C1 segment of cervical spinal cord (tissue), 14 donors: ENCODE measurements at regions not wholly inside any gene's neighbourhood (a gene's known extent, or its start where the extent isn't known, plus 50 kb on each side); places are given as distances from the start of the nearest gene placed in this dataset.
"Not testable (repeated sequence)": the region's sequence is repeated elsewhere in the genome, so short reads cannot be mapped to it uniquely, and the experiment has no call there.

Source experiments
- DNase-seq, 14 donors: peaks; one replicate each; lab custom pipeline; 2025; lab: John Stamatoyannopoulos, UW

DNA sequence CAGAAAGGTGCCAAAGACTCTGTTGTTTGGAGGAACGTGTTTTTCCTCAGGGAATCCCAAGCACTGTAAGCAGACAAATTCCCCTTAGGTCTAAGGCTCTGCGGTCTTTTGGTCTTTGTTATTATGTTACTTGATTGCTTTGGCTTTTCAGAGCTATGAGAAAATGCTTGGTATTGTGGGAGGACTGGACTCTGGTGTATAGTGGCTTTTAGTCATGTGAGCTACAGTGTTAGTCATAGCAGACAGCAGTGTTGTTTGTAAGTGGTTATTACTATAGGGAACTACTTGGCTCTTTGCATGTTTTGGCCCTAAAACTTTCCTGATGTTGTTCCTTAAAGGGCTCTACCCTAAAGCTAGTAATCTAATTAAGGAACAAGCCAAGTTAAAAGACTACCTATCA lies 956.2 kb upstream of the LRATD1 start:
- no peak for DNase-seq

DNA sequence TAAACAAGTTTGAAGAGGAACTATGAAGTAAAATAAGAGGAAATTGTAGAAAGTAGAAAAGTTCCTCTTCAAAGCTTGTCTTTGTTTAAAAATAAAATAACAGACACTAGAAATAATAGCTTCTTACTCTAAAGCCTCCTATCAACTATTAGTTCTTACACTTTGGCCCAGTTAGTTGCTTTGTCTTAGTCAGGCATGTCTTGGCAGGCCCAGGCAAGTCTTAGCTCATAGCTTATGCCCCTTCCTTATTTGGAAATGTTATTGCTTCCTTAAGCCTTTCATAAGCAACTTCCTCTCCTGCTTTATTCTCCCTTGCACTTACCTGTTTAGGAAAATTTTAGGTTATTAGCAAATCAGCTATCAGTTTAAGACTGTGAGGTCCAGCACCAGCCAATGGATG lies 950.6 kb upstream of the LRATD1 start:
- no peak for DNase-seq

DNA sequence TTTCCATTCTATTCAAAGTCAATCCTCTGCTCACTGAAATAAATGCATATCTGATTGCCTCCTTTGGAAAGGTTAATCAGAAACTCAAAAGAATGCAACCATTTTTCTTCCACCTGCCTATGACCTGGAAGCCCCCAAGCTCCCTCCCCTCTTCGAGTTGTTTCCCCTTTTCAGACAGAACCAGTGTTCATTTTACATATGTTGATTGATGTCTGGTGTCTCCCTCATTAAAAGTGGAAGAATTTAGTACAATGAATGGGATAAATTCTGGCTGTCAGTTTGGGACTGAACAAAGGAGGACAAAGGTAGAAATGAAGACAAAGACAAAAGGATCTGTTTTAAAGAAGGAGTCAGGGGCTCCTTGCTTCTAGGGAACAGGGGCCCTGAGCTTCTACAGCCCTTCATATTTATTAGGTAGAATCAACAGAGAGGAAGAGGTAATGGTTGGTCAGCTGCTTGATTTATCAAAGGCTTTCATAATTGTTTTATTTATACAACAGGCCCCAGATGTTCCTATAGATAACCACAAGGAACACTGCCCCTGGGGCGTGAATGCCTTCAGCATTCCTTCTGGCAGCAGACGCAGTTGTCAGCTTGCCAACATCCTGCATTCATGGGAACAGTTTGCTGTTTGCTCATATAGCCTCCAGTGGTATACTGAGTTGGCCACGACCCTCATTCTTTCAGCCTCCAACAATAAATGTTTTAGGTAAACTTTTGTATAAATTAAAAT lies 949.8 kb upstream of the LRATD1 start:
- DNase-seq, result no peak

- DNase-seq, result no peak
Measured at GRCh38 chr2:13686262-13686661, 946.3 kb upstream of the LRATD1 start.

GRCh38 chr2:13694673-13695072 lies 937.8 kb upstream of the LRATD1 start:
- no peak for DNase-seq

DNA sequence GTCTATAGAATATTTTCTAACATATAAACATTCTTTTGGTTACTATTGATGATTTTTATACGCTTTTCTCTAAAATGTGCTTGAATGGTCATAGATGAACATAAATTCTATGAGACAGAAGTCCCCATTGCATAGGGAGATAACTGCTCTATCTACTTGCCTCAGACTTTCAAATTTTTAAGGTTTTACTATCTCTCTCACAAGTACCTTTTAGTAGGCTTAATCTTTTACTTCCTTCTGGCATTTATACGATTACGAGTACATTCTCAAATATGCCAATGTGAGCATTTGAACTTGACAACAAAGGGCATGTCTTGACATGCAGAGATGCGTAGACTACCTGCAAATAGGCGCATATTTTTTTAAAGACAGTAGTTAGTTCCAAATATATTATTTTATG lies 935.9 kb upstream of the LRATD1 start:
- DNase-seq, result no peak

- no peak for DNase-seq
Measured at GRCh38 chr2:13698847-13699246, 933.7 kb upstream of the LRATD1 start.

- DNase-seq, result not testable (repeated sequence)
Measured at GRCh38 chr2:13699939-13700338, 932.6 kb upstream of the LRATD1 start.

GRCh38 chr2:13711154-13711553 lies 921.4 kb upstream of the LRATD1 start:
- no peak for DNase-seq

- no peak for DNase-seq
Measured at GRCh38 chr2:13714466-13714865, 918.1 kb upstream of the LRATD1 start.

DNA sequence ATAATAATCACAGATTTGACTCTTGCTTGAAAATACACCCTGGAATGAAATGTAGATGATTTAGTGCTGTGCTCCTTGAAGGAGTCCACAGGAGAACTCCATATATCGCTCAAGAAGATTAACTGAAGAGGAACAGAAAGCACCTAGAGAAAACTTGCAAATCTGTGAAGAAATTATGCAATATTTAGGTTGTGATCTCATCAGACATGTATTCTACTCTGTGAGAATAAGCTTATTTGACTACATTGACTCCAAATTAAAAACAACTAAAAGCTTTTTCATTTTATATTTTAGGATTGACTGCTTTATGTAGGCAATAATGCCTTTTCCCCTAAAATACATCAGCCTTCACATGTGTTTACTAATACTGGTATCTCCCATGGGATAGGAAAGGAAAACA lies 906.6 kb upstream of the LRATD1 start:
- DNase-seq, result no peak

GRCh38 chr2:13745330-13745729 lies 887.2 kb upstream of the LRATD1 start:
- no peak for DNase-seq

DNA sequence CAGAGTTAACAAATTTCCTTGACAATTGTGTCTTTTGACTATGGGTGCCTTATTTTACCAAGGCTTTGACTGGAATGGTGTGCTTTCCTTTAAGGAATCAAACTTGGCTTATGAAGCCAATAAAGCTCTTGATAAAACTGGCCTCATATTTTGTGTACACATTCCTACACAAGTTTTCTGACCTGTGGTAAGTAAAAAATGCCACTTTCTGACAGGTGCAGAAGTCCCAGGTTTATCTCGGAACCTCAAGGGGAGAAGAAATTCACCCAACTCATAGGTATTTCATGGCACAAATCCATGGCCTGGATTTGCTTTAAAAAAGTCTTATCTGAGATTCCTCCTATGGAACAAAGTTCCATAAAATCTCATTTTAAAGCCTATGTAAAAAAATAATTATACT lies 880.6 kb upstream of the LRATD1 start:
- DNase-seq, result no peak

DNA sequence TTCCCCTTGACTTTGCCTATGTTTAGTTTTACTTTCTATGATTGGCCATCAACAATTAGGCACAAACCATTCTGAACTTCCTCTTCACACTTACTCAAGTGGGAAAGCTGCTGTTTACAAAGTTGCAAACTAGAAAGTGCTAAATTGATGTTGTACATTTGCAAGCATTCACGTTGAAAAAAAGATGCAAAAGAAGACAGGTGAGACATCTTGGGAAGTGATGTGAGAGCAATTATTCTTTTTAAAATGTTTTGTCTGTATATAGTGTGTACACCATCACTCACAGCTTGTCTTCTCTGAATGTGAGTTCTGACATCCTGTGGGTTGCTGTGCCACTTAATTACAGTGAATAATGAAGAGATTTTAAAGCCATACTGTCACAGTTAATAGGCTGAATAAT lies 874.1 kb upstream of the LRATD1 start:
- DNase-seq, result no peak

- DNase-seq, result no peak
Measured at GRCh38 chr2:13768274-13768673, 864.2 kb upstream of the LRATD1 start.

- DNase-seq, result no peak
Measured at GRCh38 chr2:13770279-13770678, 862.2 kb upstream of the LRATD1 start.

- DNase-seq, result no peak
Measured at GRCh38 chr2:13779996-13780395, 852.5 kb upstream of the LRATD1 start.

GRCh38 chr2:13791019-13791547 lies 841.4 kb upstream of the LRATD1 start:
- no peak for DNase-seq

- no peak for DNase-seq
Measured at GRCh38 chr2:13806539-13806938, 826.0 kb upstream of the LRATD1 start.

DNA sequence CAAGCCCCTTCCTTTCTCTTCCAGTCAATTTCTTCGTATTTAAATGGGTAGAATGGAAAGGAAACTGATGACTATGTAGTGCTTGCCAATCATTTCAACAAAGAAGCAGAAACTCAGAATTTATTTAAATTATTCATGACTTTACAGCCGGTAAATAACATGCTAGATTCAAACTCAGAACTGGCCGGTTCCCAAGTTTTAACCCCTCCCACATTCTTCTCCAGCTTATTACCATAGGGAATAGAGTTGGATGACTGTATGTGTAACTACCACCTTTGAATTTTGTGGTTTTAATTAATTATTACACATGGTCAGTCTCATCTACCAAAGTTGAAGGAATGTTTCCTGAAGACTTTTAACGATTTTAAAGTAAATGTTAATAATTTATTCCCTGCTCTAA lies 819.3 kb upstream of the LRATD1 start:
- DNase-seq, result no peak

DNA sequence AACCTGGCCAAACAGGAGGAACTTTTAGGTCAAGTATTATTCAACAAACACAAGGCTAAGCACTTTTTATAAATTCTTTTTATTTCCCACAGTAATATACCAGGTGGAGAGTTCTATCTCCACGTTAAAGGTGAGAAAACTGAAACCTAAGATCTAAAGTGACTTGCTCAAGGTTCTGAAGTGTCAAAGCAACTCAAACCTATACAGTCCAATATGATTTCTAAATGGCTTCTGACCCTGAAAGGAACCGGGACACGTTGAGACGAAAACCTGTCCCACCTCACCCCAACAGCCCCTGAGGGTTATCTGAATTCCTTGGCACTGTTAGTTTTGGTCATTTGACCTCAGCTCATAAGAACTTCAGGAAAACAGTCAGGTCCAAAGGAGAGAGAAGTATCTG lies 814.5 kb upstream of the LRATD1 start:
- no peak for DNase-seq

DNA sequence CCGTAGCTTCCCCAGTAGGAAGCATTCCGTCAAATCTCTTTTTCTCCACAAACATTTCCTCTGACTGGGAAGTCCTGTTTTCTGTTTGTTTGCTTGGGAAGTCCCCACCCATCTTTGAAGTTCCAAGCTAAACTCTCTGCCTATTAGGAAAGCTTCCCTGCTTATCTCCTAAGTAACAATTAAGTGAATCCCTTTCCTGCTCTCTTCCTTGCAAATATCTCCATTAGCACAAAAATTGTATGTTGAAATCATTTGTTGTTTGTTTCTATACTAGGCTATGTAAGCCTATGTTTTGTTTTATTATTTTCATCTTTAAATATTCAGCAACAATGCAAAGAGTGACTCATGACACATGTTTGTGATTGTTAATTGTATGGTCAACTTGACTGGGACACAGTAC lies 812.6 kb upstream of the LRATD1 start:
- DNase-seq, result no peak

GRCh38 chr2:13821255-13821880 lies 811.1 kb upstream of the LRATD1 start:
- DNase-seq, result no peak
